Ovary (tissue), 7 donors: ENCODE measurements at regions not wholly inside any gene's neighbourhood (a gene's known extent, or its start where the extent isn't known, plus 50 kb on each side); places are given as distances from the start of the nearest gene placed in this dataset.
"Not testable (repeated sequence)": the region's sequence is repeated elsewhere in the genome, so short reads cannot be mapped to it uniquely, and the experiment has no call there.

Experiments
- DNase-seq, 5 donors: peaks; one replicate each; pipeline ENCODE4 v3.0.0-alpha.2; 2019 to 2020
- H3K27ac ChIP-seq, 2 donors: fragments of 200-600 bp; one replicate each; pipeline versions ENCODE4 v1.5.1 to v1.8.0; 2019 to 2022
- H3K27me3 ChIP-seq: fragments of 200-600 bp; one replicate; pipeline ENCODE4 v1.8.0; 2022
- H3K36me3 ChIP-seq: fragments of 200-600 bp; sonication (generic); one replicate; pipeline ENCODE4 v1.5.1; 2019
- H3K4me1 ChIP-seq: one replicate; pipeline ENCODE4 v1.8.1; 2013; ENCODE audit warnings: mild to moderate bottlenecking, moderate library complexity; ENCODE audit not compliant: insufficient read depth
- H3K4me3 ChIP-seq: fragments of 200-600 bp; sonication (generic); one replicate; pipeline ENCODE4 v1.5.1; 2017
- H3K9me3 ChIP-seq, 2 donors: fragments of 200-600 bp in 1 of 2; sonication (generic) in 1 of 2; one replicate each; pipeline versions ENCODE4 v1.5.1 to v1.8.1; 2013 to 2019; ENCODE audit warnings: mild to moderate bottlenecking in 1 of 2, moderate library complexity in 1 of 2
- CTCF ChIP-seq, 3 donors: fragments of 450-650 bp in 2 of 3; fragments of 200-600 bp in 1 of 3; IDR thresholded peaks; one replicate each; pipeline versions ENCODE4 v1.5.1 to v1.8.0; 2016 to 2022; ENCODE audit warnings: antibody characterized with exemption in 3 of 3, mild to moderate bottlenecking in 1 of 3
- EP300 ChIP-seq: sonication (generic); formaldehyde crosslinking; IDR thresholded peaks from one replicate; pipeline ENCODE4 v1.6.1; 2017; ENCODE audit warnings: antibody characterized with exemption
- POLR2A ChIP-seq: fragments of 450-650 bp; IDR thresholded peaks from one replicate; pipeline ENCODE4 v1.6.1; 2017; ENCODE audit warnings: antibody characterized with exemption, mild to moderate bottlenecking, moderate library complexity
- WGBS, 3 donors: extraction: QIAGEN DNeasy Blood & Tissue Kit in 1 of 3; methylation state at CpG; one replicate each; pipeline versions ENCODE4 v1.1.5 to v1.1.7; 2013 to 2017; 5-methylcytosine and 5-hydroxymethylcytosine counted together
- intact Hi-C, 4 donors: fragments of 100-400 bp; cut with DNase I; formaldehyde crosslinking; loops; one replicate each; pipeline versions ENCODE4 v1.11.0 to v1.15.1; 2022 to 2023
- donor health status: DM: no; HTN: no; CAD: no; lungs with moderate emphysema.
- donor health status: DM: no; HTN: no; CAD: no.
- donor health status: Bipolar disorder and iron deficiency.
- donor health status: DM: no; HTN: no; CAD: no.
- donor health status: DM: yes; HTN: yes; CAD: no.

DNA sequence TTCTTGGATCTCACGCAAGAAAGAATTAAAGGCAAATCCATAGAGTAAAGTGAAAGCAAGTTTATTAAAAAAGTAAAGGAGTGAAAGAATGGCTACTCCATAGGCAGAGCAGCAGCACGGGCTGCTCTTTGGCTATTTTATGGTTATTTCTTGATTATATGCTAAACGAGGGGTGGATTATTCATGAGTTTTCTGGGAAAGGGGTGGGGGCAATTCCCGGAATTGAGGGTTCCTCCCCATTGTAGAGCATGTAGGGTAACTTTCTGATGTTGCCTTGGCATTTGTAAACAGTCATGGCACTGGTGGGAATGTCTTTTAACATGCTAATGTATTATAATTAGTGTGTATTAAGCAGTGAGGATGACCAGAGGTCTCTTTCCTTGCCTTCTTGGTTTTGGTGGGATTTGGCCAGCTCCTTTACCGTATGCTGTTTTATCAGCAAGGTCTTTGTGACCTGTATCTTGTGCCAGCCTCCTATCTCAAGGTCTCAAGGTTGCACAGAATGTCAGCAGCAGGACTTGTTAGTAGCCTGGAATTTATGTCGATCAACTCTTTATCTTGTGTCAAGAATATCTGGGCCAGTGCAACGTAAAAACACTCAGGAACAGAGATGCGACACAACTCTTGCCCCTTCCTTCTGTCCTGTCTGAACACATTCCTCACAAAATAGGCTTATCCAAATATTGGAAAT, 931.4 kb downstream of the QKI start:
- WGBS, 3 donors: 34 to 44% (median 40%) methylated on average over 8 of the region's 8 CpGs
- intact Hi-C loops: no loop called here
- TF ChIP-seq EP300 (no peak), CTCF (IDR thresholded peaks at IDR 0.05) (no peak), POLR2A (no peak)
- no peaks in the 10 kb centered on the region for H3K27me3 ChIP-seq
- H3K4me3 ChIP-seq: no peak overlapping the region
- H3K36me3 ChIP-seq: no peaks in the 10 kb centered on the region
- no peaks in the 10 kb centered on the region for H3K9me3 ChIP-seq
- DNase-seq: no peak
- no peaks in the 10 kb centered on the region for H3K4me1 ChIP-seq
- no peak overlapping the region for H3K27ac ChIP-seq

DNA sequence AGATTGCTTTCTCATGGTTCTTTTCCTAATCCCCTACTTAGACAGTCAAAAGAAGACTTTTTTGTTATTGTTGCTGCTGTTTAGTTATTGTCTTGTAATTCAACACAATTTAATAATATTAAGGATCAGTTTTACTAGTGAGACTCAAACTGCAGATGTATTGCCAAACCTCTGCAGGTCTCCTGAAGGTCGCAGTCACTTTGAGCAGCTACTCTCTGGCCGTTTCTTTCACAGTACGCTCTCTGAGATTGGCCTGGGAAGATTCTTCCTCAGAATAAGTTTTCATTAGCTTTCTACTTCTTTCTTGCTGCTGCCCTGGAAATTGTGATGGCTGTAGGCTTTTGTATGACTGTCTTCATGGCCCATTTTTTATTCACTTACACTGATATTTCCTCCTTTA, 930.8 kb downstream of the QKI start:
- Histone ChIP-seq H3K27ac (no peak overlapping the region), H3K36me3 (no peaks in the 10 kb centered on the region), H3K9me3 (no peaks in the 10 kb centered on the region), H3K27me3 (no peaks in the 10 kb centered on the region), H3K4me1 (no peaks in the 10 kb centered on the region), H3K4me3 (no peak overlapping the region)
- WGBS, 3 donors: 40 to 43% (median 41%) methylated on average over 3 of the region's 3 CpGs
- DNase-seq: no peak
- intact Hi-C loops: no loop called here
- TF ChIP-seq EP300 (no peak), POLR2A (no peak), CTCF (IDR thresholded peaks at IDR 0.05) (no peak)

- Histone ChIP-seq H3K4me3 (no peak overlapping the region), H3K9me3 (no peaks in the 10 kb centered on the region), H3K36me3 (no peaks in the 10 kb centered on the region), H3K27ac (no peak overlapping the region), H3K4me1 (no peaks in the 10 kb centered on the region), H3K27me3 (no peaks in the 10 kb centered on the region)
- no peak for DNase-seq
- intact Hi-C loops: no loop called here
- WGBS, 3 donors: 52 to 65% (median 64%) methylated on average over 7 of the region's 7 CpGs
- TF ChIP-seq EP300 (no peak), POLR2A (no peak), CTCF (IDR thresholded peaks at IDR 0.05) (no peak)
Observed at GRCh38 chr6:164344801-164345291, 930.3 kb downstream of the QKI start.

DNA sequence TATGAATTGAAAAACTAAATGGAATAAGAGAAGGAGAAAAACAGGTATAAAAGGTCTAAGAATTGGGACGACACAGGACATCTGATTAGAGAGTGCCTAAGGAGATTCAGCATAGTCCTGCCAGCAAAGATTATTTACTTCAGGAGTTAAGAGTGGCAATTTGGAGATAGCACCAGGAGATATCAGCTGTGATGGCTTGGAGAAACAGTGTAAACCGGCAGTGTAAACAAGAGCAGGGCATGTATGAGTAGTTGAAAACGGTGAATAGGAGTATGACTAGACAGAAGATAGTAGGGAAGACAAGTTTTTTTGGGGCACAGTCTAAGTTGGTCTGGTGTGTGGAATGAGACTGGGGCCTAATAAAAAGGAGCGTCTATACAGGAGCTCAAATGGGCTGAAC, 924.9 kb downstream of the QKI start:
- intact Hi-C loops, H3K27me3 ChIP-seq, DNase-seq, H3K36me3 ChIP-seq, H3K9me3 ChIP-seq, H3K27ac ChIP-seq, H3K4me3 ChIP-seq, H3K4me1 ChIP-seq: not testable (repeated sequence)
- WGBS, 3 donors: 85 to 94% (median 89%) methylated on average over 4 of the region's 4 CpGs

GRCh38 chr6:164337925-164338397, 923.4 kb downstream of the QKI start:
- H3K36me3 ChIP-seq: no peaks in the 10 kb centered on the region
- WGBS, 3 donors: 85 to 93% (median 89%) methylated on average over 4 of the region's 4 CpGs
- no peak for DNase-seq
- no peaks in the 10 kb centered on the region for H3K27me3 ChIP-seq
- no peak overlapping the region for H3K4me3 ChIP-seq
- H3K27ac ChIP-seq: no peak overlapping the region
- no peaks in the 10 kb centered on the region for H3K9me3 ChIP-seq
- TF ChIP-seq POLR2A (no peak), EP300 (no peak), CTCF (IDR thresholded peaks at IDR 0.05) (no peak)
- H3K4me1 ChIP-seq: no peaks in the 10 kb centered on the region
- intact Hi-C loops: no loop called here
